Fibroblast of lung (primary cell): ENCODE measurements at regions not wholly inside any gene's neighbourhood (a gene's known extent, or its start where the extent isn't known, plus 50 kb on each side); places are given as distances from the start of the nearest gene placed in this dataset.
"Not testable (repeated sequence)": the region's sequence is repeated elsewhere in the genome, so short reads cannot be mapped to it uniquely, and the experiment has no call there.

Source experiments
- EZH2 ChIP-seq: IDR thresholded peaks from 2 replicates; pipeline ENCODE4 v1.5.1; 2012; ENCODE audit warnings: low read length, control low read depth, mild to moderate bottlenecking; ENCODE audit errors: missing control alignments
- TF ChIP-seq, protein P1 (sequence below), 2 donors: IDR thresholded peaks in 1 of 2; conservative IDR thresholded peaks in 1 of 2; 1 replicate in 1 of 2; 2 replicates in 1 of 2; pipeline ENCODE4 v1.5.1; 2011 to 2012; ENCODE audit warnings: low read length in 2 of 2, control low read depth in 1 of 2, inconsistent platforms in 1 of 2, low read depth in 1 of 2, mild to moderate bottlenecking in 1 of 2

GRCh38 chr2:53313644-53314043 is 454.0 kb upstream of the CHAC2 start:
- TF ChIP-seq, protein P1, sequence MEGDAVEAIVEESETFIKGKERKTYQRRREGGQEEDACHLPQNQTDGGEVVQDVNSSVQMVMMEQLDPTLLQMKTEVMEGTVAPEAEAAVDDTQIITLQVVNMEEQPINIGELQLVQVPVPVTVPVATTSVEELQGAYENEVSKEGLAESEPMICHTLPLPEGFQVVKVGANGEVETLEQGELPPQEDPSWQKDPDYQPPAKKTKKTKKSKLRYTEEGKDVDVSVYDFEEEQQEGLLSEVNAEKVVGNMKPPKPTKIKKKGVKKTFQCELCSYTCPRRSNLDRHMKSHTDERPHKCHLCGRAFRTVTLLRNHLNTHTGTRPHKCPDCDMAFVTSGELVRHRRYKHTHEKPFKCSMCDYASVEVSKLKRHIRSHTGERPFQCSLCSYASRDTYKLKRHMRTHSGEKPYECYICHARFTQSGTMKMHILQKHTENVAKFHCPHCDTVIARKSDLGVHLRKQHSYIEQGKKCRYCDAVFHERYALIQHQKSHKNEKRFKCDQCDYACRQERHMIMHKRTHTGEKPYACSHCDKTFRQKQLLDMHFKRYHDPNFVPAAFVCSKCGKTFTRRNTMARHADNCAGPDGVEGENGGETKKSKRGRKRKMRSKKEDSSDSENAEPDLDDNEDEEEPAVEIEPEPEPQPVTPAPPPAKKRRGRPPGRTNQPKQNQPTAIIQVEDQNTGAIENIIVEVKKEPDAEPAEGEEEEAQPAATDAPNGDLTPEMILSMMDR (conservative IDR thresholded peaks at IDR 0.05 in 1 of 2, IDR thresholded peaks at IDR 0.05 in 1 of 2; ENCODE audit: low read depth in 1 of 2, low read length in 2 of 2) = not testable (repeated sequence)
- not testable (repeated sequence) for TF ChIP-seq EZH2
